ENCODE measurements at regions not wholly inside any gene's neighbourhood (a gene's known extent, or its start where the extent isn't known, plus 50 kb on each side); places are given as distances from the start of the nearest gene placed in this dataset.

DNA sequence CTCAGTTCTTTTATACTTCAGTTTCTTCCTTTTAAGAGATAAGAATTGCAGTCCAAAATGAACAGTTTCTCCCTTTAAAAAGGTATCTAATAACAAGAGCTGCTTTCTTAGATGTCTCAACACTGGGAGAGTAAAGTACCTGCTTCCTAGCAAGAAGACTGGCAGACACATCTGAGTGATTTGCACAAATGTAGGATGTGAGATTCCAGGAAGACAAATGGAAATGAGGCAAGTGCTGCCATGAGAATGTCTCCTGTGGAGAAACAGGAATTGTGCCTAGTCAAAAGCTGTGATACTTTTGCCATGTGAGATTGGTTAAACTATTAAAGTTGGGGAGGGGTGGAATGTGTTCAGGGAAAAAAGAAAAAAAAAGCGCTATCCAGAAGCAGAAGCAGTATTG is 159.1 kb downstream of the HTR1A start:
- Histone ChIP-seq H3K27me3 (ENCODE audit: insufficient read depth, low read length) (no peaks in the 10 kb centered on the region), H2AFZ (ENCODE audit: low read length) (no peak overlapping the region), H4K20me1 (ENCODE audit: insufficient read depth, low read length) (no peaks in the 10 kb centered on the region), H3K4me1 (ENCODE audit: insufficient read depth, low read length, severe bottlenecking) (no peaks in the 10 kb centered on the region), H3K4me3 (ENCODE audit: low read depth, low read length, poor library complexity, severe bottlenecking) (no peak overlapping the region), H3K27ac (ENCODE audit: low read depth, low read length, poor library complexity, severe bottlenecking) (no peak overlapping the region), H3F3A (ENCODE audit: insufficient read depth, low read length) (no peaks in the 10 kb centered on the region), H3K36me3 (ENCODE audit: insufficient read depth, low read length) (no peaks in the 10 kb centered on the region), H3K9ac (ENCODE audit: low read length) (no peak overlapping the region), H3K9me3 (ENCODE audit: low read length) (no peaks in the 10 kb centered on the region), H3K4me2 (ENCODE audit: low read length) (no peak overlapping the region), H3K79me2 (ENCODE audit: insufficient read depth, low read length) (no peaks in the 10 kb centered on the region), H3K9me2 (ENCODE audit: low read depth, low read length) (no peaks in the 10 kb centered on the region)
- TF ChIP-seq EZH2 (IDR thresholded peaks at IDR 0.05; ENCODE audit: borderline replicate concordance, low read length) (no peak), CTCF (IDR thresholded peaks at IDR 0.05; ENCODE audit: low read length) (no peak)

- Histone ChIP-seq H3K9ac (ENCODE audit: low read length) (no peak overlapping the region), H3K27me3 (ENCODE audit: insufficient read depth, low read length) (no peaks in the 10 kb centered on the region), H3K4me2 (ENCODE audit: low read length) (no peak overlapping the region), H3K4me1 (ENCODE audit: insufficient read depth, low read length, severe bottlenecking) (no peaks in the 10 kb centered on the region), H2AFZ (ENCODE audit: low read length) (no peak overlapping the region), H3K79me2 (ENCODE audit: insufficient read depth, low read length) (no peaks in the 10 kb centered on the region), H3K36me3 (ENCODE audit: insufficient read depth, low read length) (no peaks in the 10 kb centered on the region), H3K9me3 (ENCODE audit: low read length) (peaks cover 2% of the 10 kb centered on the region; the same call in 1 of the 2 replicates), H3F3A (ENCODE audit: insufficient read depth, low read length) (no peaks in the 10 kb centered on the region), H3K4me3 (ENCODE audit: low read depth, low read length, poor library complexity, severe bottlenecking) (no peak overlapping the region), H3K9me2 (ENCODE audit: low read depth, low read length) (no peaks in the 10 kb centered on the region), H3K27ac (ENCODE audit: low read depth, low read length, poor library complexity, severe bottlenecking) (no peak overlapping the region), H4K20me1 (ENCODE audit: insufficient read depth, low read length) (no peaks in the 10 kb centered on the region)
- TF ChIP-seq EZH2 (IDR thresholded peaks at IDR 0.05; ENCODE audit: borderline replicate concordance, low read length) (no peak), CTCF (IDR thresholded peaks at IDR 0.05; ENCODE audit: low read length) (no peak)
These were observed 167.3 kb downstream of the HTR1A start for GRCh38 chr5:63794979-63795378.

- H3K9ac ChIP-seq (ENCODE audit: low read length), result no peak overlapping the region
- no peak overlapping the region for H3K27ac ChIP-seq (ENCODE audit: low read depth, low read length, poor library complexity, severe bottlenecking)
- TF ChIP-seq CTCF (IDR thresholded peaks at IDR 0.05; ENCODE audit: low read length) (no peak), EZH2 (IDR thresholded peaks at IDR 0.05; ENCODE audit: borderline replicate concordance, low read length) (no peak)
- H3K4me2 ChIP-seq (ENCODE audit: low read length), result no peak overlapping the region
- no peak overlapping the region for H3K4me3 ChIP-seq (ENCODE audit: low read depth, low read length, poor library complexity, severe bottlenecking)
- H3K36me3 ChIP-seq (ENCODE audit: insufficient read depth, low read length), result no peaks in the 10 kb centered on the region
- no peaks in the 10 kb centered on the region for H3K9me2 ChIP-seq (ENCODE audit: low read depth, low read length)
- H3K4me1 ChIP-seq (ENCODE audit: insufficient read depth, low read length, severe bottlenecking), result no peaks in the 10 kb centered on the region
- no peaks in the 10 kb centered on the region for H3K79me2 ChIP-seq (ENCODE audit: insufficient read depth, low read length)
- H3K9me3 ChIP-seq (ENCODE audit: low read length), result peaks cover 2% of the 10 kb centered on the region; the same call in 1 of the 2 replicates
- no peaks in the 10 kb centered on the region for H3F3A ChIP-seq (ENCODE audit: insufficient read depth, low read length)
- no peaks in the 10 kb centered on the region for H3K27me3 ChIP-seq (ENCODE audit: insufficient read depth, low read length)
- no peak overlapping the region for H2AFZ ChIP-seq (ENCODE audit: low read length)
- H4K20me1 ChIP-seq (ENCODE audit: insufficient read depth, low read length), result no peaks in the 10 kb centered on the region
These were observed 167.9 kb downstream of the HTR1A start for GRCh38 chr5:63794296-63794695.

All from OCI-LY1 (cell line).